Aorta (tissue), 5 donors: ENCODE measurements at regions not wholly inside any gene's neighbourhood (a gene's known extent, or its start where the extent isn't known, plus 50 kb on each side); places are given as distances from the start of the nearest gene placed in this dataset.
"Not testable (repeated sequence)": the region's sequence is repeated elsewhere in the genome, so short reads cannot be mapped to it uniquely, and the experiment has no call there.

Source experiments
- ATAC-seq: fragments of 200-7000 bp; cut with Tn5 transposase; one replicate; pipeline ENCODE4 v1.9.1; 2022; ENCODE audit warnings: moderate library complexity; ENCODE audit not compliant: low FRiP score
- DNase-seq, 2 donors: peaks; one replicate each; pipeline ENCODE4 v3.0.0-alpha.2; 2020
- H3K27ac ChIP-seq, 2 donors: one replicate each; pipeline ENCODE4 v1.5.1; 2013; ENCODE audit warnings: low read length in 2 of 2, mild to moderate bottlenecking in 2 of 2, moderate library complexity in 2 of 2, control low read depth in 1 of 2, inconsistent platforms in 1 of 2, low read depth in 1 of 2
- H3K27me3 ChIP-seq, 2 donors: one replicate each; pipeline ENCODE4 v1.6.1; 2013; ENCODE audit warnings: control low read depth in 1 of 2, low read length in 1 of 2, mild to moderate bottlenecking in 1 of 2, moderate library complexity in 1 of 2; ENCODE audit not compliant: insufficient read depth in 2 of 2, control insufficient read depth in 1 of 2
- H3K36me3 ChIP-seq, 2 donors: one replicate each; pipeline ENCODE4 v1.6.1; 2013; ENCODE audit warnings: control low read depth in 1 of 2, low read length in 1 of 2, mild to moderate bottlenecking in 1 of 2; ENCODE audit not compliant: insufficient read depth in 2 of 2, control insufficient read depth in 1 of 2
- H3K4me1 ChIP-seq, 2 donors: one replicate each; pipeline ENCODE4 v1.6.1; 2013; ENCODE audit warnings: low read length in 2 of 2, control low read depth in 1 of 2, mild to moderate bottlenecking in 1 of 2, moderate library complexity in 1 of 2; ENCODE audit not compliant: insufficient read depth in 2 of 2, control insufficient read depth in 1 of 2
- H3K4me3 ChIP-seq, 2 donors: one replicate each; pipeline ENCODE4 v1.5.1; 2013; ENCODE audit warnings: low read length in 2 of 2, control low read depth in 1 of 2, mild to moderate bottlenecking in 1 of 2
- H3K9me3 ChIP-seq: one replicate; pipeline ENCODE4 v1.6.1; 2013; ENCODE audit warnings: mild to moderate bottlenecking, low read length; ENCODE audit not compliant: control insufficient read depth
- WGBS, 2 donors: extraction: QIAGEN DNeasy Blood & Tissue Kit; methylation state at CpG; one replicate each; pipeline ENCODE4 v1.1.7; 2013; 5-methylcytosine and 5-hydroxymethylcytosine counted together
- intact Hi-C, 2 donors: fragments of 100-400 bp; cut with DNase I; formaldehyde crosslinking; loops; one replicate each; pipeline versions ENCODE4 v1.14.2 to v1.15.0; 2022
- donor health status: healthy with polysubstance abuse.
- donor health status: Bipolar disorder and iron deficiency.
- donor health status: DM: no; HTN: no; CAD: no.
- donor health status: DM: no; HTN: no; CAD: no.
- donor health status: DM: yes; HTN: yes; CAD: no.

- 66 to 67% methylated on average over 6 of the region's 6 CpGs for WGBS, 2 donors
- Histone ChIP-seq H3K27me3 (no peaks in the 10 kb centered on the region), H3K36me3 (no peaks in the 10 kb centered on the region), H3K9me3 (peaks cover 4% of the 10 kb centered on the region), H3K27ac (no peak overlapping the region), H3K4me1 (no peaks in the 10 kb centered on the region), H3K4me3 (no peak overlapping the region)
- DNase-seq (no peak), ATAC-seq (no peak)
- intact Hi-C loops, result no loop called here
Measured at GRCh38 chr22:49701380-49702067, 126.1 kb downstream of the BRD1 start.

GRCh38 chr22:49699928-49700498 is 127.7 kb downstream of the BRD1 start:
- no peak for DNase-seq
- intact Hi-C loops, result no loop called here
- Histone ChIP-seq H3K36me3 (no peaks in the 10 kb centered on the region), H3K4me3 (no peak overlapping the region), H3K4me1 (no peaks in the 10 kb centered on the region), H3K27me3 (no peaks in the 10 kb centered on the region), H3K27ac (no peak overlapping the region), H3K9me3 (peaks cover 4% of the 10 kb centered on the region)
- WGBS, 2 donors, result 83 to 86% methylated on average over 12 of the region's 12 CpGs
- no peak for ATAC-seq

GRCh38 chr22:49699476-49699875 is 128.2 kb downstream of the BRD1 start:
- Histone ChIP-seq H3K4me1 (no peaks in the 10 kb centered on the region), H3K4me3 (no peak overlapping the region), H3K9me3 (peaks cover 4% of the 10 kb centered on the region), H3K27ac (no peak overlapping the region), H3K27me3 (no peaks in the 10 kb centered on the region), H3K36me3 (no peaks in the 10 kb centered on the region)
- ATAC-seq, result no peak
- intact Hi-C loops, result no loop called here
- DNase-seq, result no peak
- 69 to 72% methylated on average over 10 of the region's 10 CpGs for WGBS, 2 donors

GRCh38 chr22:49698616-49699015 is 129.1 kb downstream of the BRD1 start:
- H3K27me3 ChIP-seq, H3K27ac ChIP-seq, ATAC-seq, H3K36me3 ChIP-seq, H3K4me3 ChIP-seq, intact Hi-C loops, H3K4me1 ChIP-seq, H3K9me3 ChIP-seq, DNase-seq: not testable (repeated sequence)
- WGBS, 2 donors, result 85 to 86% methylated on average over 7 of the region's 7 CpGs

- Histone ChIP-seq H3K4me3 (no peak overlapping the region), H3K27ac (no peak overlapping the region), H3K27me3 (no peaks in the 10 kb centered on the region), H3K9me3 (peaks cover 5% of the 10 kb centered on the region), H3K36me3 (no peaks in the 10 kb centered on the region), H3K4me1 (no peaks in the 10 kb centered on the region)
- DNase-seq (no peak), ATAC-seq (no peak)
- 77 to 80% methylated on average over 3 of the region's 3 CpGs for WGBS, 2 donors
- intact Hi-C loops, result no loop called here
Measured at GRCh38 chr22:49697047-49697446, 130.6 kb downstream of the BRD1 start.

- Histone ChIP-seq H3K4me3 (no peak overlapping the region), H3K9me3 (peaks cover 2% of the 10 kb centered on the region), H3K27me3 (no peaks in the 10 kb centered on the region), H3K27ac (no peak overlapping the region), H3K4me1 (no peaks in the 10 kb centered on the region), H3K36me3 (no peaks in the 10 kb centered on the region)
- intact Hi-C loops, result no loop called here
- 75 to 85% methylated on average over 8 to 9 of the region's 9 CpGs for WGBS, 2 donors
- DNase-seq (no peak), ATAC-seq (no peak)
Measured at GRCh38 chr22:49694462-49695260, 133.0 kb downstream of the BRD1 start.

GRCh38 chr22:49693848-49694247 is 133.8 kb downstream of the BRD1 start:
- Histone ChIP-seq H3K9me3 (peaks cover 2% of the 10 kb centered on the region), H3K36me3 (no peaks in the 10 kb centered on the region), H3K27me3 (no peaks in the 10 kb centered on the region), H3K4me1 (no peaks in the 10 kb centered on the region), H3K27ac (no peak overlapping the region), H3K4me3 (no peak overlapping the region)
- no peak for ATAC-seq
- 82 to 87% methylated on average over 10 of the region's 10 CpGs for WGBS, 2 donors
- DNase-seq, result no peak
- intact Hi-C loops, result no loop called here

- Histone ChIP-seq H3K27me3 (no peaks in the 10 kb centered on the region), H3K9me3 (peaks cover 2% of the 10 kb centered on the region), H3K36me3 (no peaks in the 10 kb centered on the region), H3K4me3 (no peak overlapping the region), H3K4me1 (no peaks in the 10 kb centered on the region), H3K27ac (no peak overlapping the region)
- ATAC-seq (no peak), DNase-seq (no peak)
- WGBS, 2 donors, result 73 to 74% methylated on average over 11 of the region's 11 CpGs
- intact Hi-C loops, result no loop called here
Measured at GRCh38 chr22:49693416-49693815, 134.3 kb downstream of the BRD1 start.
